PC-3 (cell line): ENCODE measurements at regions not wholly inside any gene's neighbourhood (a gene's known extent, or its start where the extent isn't known, plus 50 kb on each side); places are given as distances from the start of the nearest gene placed in this dataset.

Experiments
- ATAC-seq: fragments of 200-7000 bp; cut with Tn5 transposase; 2 replicates; pipeline ENCODE4 v1.9.1; 2020; ENCODE audit warnings: mild to moderate bottlenecking, moderate library complexity
- BruUV-seq: library from RNA; stranded (reverse); fragments of 400-500 nt; replicated peaks from 2 replicates; lab custom pipeline; 2021; lab: Mats Ljungman, UMichigan
- CTCF ChIA-PET: fragments of 300-600 bp; sonication (Branson Sonifier 250); formaldehyde crosslinking; loops from one replicate; lab custom pipeline; 2022; ENCODE audit warnings: antibody characterized with exemption; lab: Charles Lee
- POLR2A ChIA-PET: fragments of 300-600 bp; sonication (Branson Sonifier 250); formaldehyde crosslinking; loops from one replicate; lab custom pipeline; 2022; ENCODE audit warnings: antibody characterized with exemption; ENCODE audit not compliant: unreplicated experiment; lab: Charles Lee
- DNase-seq: peaks from one replicate; pipeline ENCODE4 v3.0.0-alpha.2; 2015
- H2AFZ ChIP-seq: fragments of 300-600 bp; sonication (generic); 2 replicates; pipeline ENCODE4 v1.6.0; 2016; ENCODE audit warnings: antibody characterized with exemption, low read length
- H3F3A ChIP-seq: fragments of 300-600 bp; sonication (generic); one replicate; pipeline ENCODE4 v1.6.0; 2017; ENCODE audit warnings: antibody characterized with exemption, low read length, control low read depth, mild to moderate bottlenecking; ENCODE audit not compliant: unreplicated experiment
- H3K27ac ChIP-seq: fragments of 300-600 bp; sonication (generic); 2 replicates; pipeline ENCODE4 v1.5.1; 2016; ENCODE audit warnings: mild to moderate bottlenecking, low read length
- H3K27me3 ChIP-seq: fragments of 300-600 bp; sonication (generic); 2 replicates; pipeline ENCODE4 v1.6.1; 2016; ENCODE audit warnings: low read length, mixed read lengths
- H3K36me3 ChIP-seq: fragments of 300-600 bp; sonication (generic); 2 replicates; pipeline ENCODE4 v1.6.1; 2016; ENCODE audit warnings: low read depth, mixed run types, low read length, mixed read lengths
- H3K4me1 ChIP-seq: fragments of 300-600 bp; sonication (generic); 2 replicates; pipeline ENCODE4 v1.5.1; 2016; ENCODE audit warnings: low read length; ENCODE audit not compliant: insufficient read depth
- H3K4me2 ChIP-seq: fragments of 300-600 bp; sonication (generic); 2 replicates; pipeline ENCODE4 v1.6.0; 2016; ENCODE audit warnings: low read length
- H3K4me3 ChIP-seq: fragments of 300-600 bp; sonication (generic); 2 replicates; pipeline ENCODE4 v1.5.1; 2016; ENCODE audit warnings: mild to moderate bottlenecking, low read length, mixed read lengths
- H3K79me2 ChIP-seq: fragments of 300-600 bp; sonication (generic); 2 replicates; pipeline ENCODE4 v1.6.1; 2017; ENCODE audit warnings: low read length, mixed read lengths
- H3K9ac ChIP-seq: fragments of 300-600 bp; sonication (generic); 2 replicates; pipeline ENCODE4 v1.6.0; 2016; ENCODE audit warnings: mild to moderate bottlenecking, low read length
- H3K9me2 ChIP-seq: fragments of 300-600 bp; sonication (generic); replicated peaks from 2 replicates; pipeline ENCODE4 v1.6.1; 2016; ENCODE audit warnings: mixed run types, low read length, mixed read lengths
- H3K9me3 ChIP-seq: fragments of 300-600 bp; sonication (generic); 2 replicates; pipeline ENCODE4 v1.6.1; 2016; ENCODE audit warnings: low read length, mixed read lengths
- H4K20me1 ChIP-seq: fragments of 300-600 bp; sonication (generic); 2 replicates; pipeline ENCODE4 v1.6.1; 2016; ENCODE audit warnings: low read length, mixed read lengths
- CTCF ChIP-seq: fragments of 300-600 bp; sonication (generic); conservative IDR thresholded peaks from 2 replicates; pipeline ENCODE4 v1.5.1; 2017; ENCODE audit warnings: antibody characterized with exemption, low read depth, mild to moderate bottlenecking, low read length
- EZH2 ChIP-seq: fragments of 300-600 bp; sonication (generic); IDR thresholded peaks from one replicate; pipeline ENCODE4 v1.6.1; 2017; ENCODE audit warnings: antibody characterized with exemption, mild to moderate bottlenecking, low read length; ENCODE audit not compliant: unreplicated experiment
- EZH2phosphoT487 ChIP-seq: fragments of 300-600 bp; sonication (generic); IDR thresholded peaks from 2 replicates; pipeline ENCODE4 v1.6.1; 2018; ENCODE audit warnings: mild to moderate bottlenecking, antibody characterized with exemption, low read length, borderline replicate concordance
- intact Hi-C: fragments of 100-400 bp; cut with micrococcal nuclease; formaldehyde crosslinking; loops from 2 replicates; pipeline ENCODE4 v1.9.0; 2023

- H3K27ac ChIP-seq, result no peak overlapping the region
- no peaks in the 10 kb centered on the region for H3K4me1 ChIP-seq
- CTCF ChIA-PET, result no interaction called here
- intact Hi-C loops, result no loop called here
- H4K20me1 ChIP-seq, result no peaks in the 10 kb centered on the region
- no peaks in the 10 kb centered on the region for H3K9me2 ChIP-seq
- H3K36me3 ChIP-seq, result no peaks in the 10 kb centered on the region
- no peak overlapping the region for H3K9ac ChIP-seq
- no peaks in the 10 kb centered on the region for H3K79me2 ChIP-seq
- POLR2A ChIA-PET, result no interaction called here
- no peaks in the 10 kb centered on the region for H3K27me3 ChIP-seq
- no peak overlapping the region for H2AFZ ChIP-seq
- no peaks in the 10 kb centered on the region for H3K9me3 ChIP-seq
- no peak for TF ChIP-seq EZH2phosphoT487
- TF ChIP-seq EZH2, result no peak
- TF ChIP-seq CTCF, result no peak
- ATAC-seq (no peak), DNase-seq (no peak)
- no peak overlapping the region for H3K4me3 ChIP-seq
- no TSS peak for BruUV-seq
- H3F3A ChIP-seq, result no peaks in the 10 kb centered on the region
- H3K4me2 ChIP-seq, result no peak overlapping the region
Observed at GRCh38 chr16:51820176-51820575, 669.1 kb upstream of the SALL1 start.

GRCh38 chr16:51818342-51818944 is 667.4 kb upstream of the SALL1 start:
- POLR2A ChIA-PET, result no interaction called here
- H3K9me2 ChIP-seq, result no peaks in the 10 kb centered on the region
- no peaks in the 10 kb centered on the region for H4K20me1 ChIP-seq
- no peak for ATAC-seq
- no peaks in the 10 kb centered on the region for H3K36me3 ChIP-seq
- BruUV-seq, result no TSS peak
- H3K9ac ChIP-seq, result no peak overlapping the region
- H3K4me3 ChIP-seq, result no peak overlapping the region
- no peak overlapping the region for H3K27ac ChIP-seq
- TF ChIP-seq CTCF (peak; percentile 43), EZH2 (no peak), EZH2phosphoT487 (no peak)
- H3F3A ChIP-seq, result no peaks in the 10 kb centered on the region
- no peak overlapping the region for H2AFZ ChIP-seq
- H3K9me3 ChIP-seq, result no peaks in the 10 kb centered on the region
- intact Hi-C loops, result loop anchor here (10.0 kb wide), 1 partner anchor 166 kb away; no protein-coding TSS in a partner anchor
- no peaks in the 10 kb centered on the region for H3K4me1 ChIP-seq
- H3K79me2 ChIP-seq, result no peaks in the 10 kb centered on the region
- H3K27me3 ChIP-seq, result no peaks in the 10 kb centered on the region
- no peak overlapping the region for H3K4me2 ChIP-seq
- DNase-seq, result peak; percentile 21
- CTCF ChIA-PET, result no interaction called here

GRCh38 chr16:51816929-51817328 is 665.9 kb upstream of the SALL1 start:
- no TSS peak for BruUV-seq
- no peak overlapping the region for H2AFZ ChIP-seq
- H3K79me2 ChIP-seq, result no peaks in the 10 kb centered on the region
- no peaks in the 10 kb centered on the region for H4K20me1 ChIP-seq
- no peak overlapping the region for H3K9ac ChIP-seq
- no peaks in the 10 kb centered on the region for H3K9me2 ChIP-seq
- no peaks in the 10 kb centered on the region for H3F3A ChIP-seq
- H3K27ac ChIP-seq, result no peak overlapping the region
- no peaks in the 10 kb centered on the region for H3K9me3 ChIP-seq
- POLR2A ChIA-PET, result no interaction called here
- ATAC-seq (no peak), DNase-seq (no peak)
- intact Hi-C loops, result loop anchor here (10.0 kb wide), 1 partner anchor 168 kb away; no protein-coding TSS in a partner anchor
- H3K36me3 ChIP-seq, result no peaks in the 10 kb centered on the region
- CTCF ChIA-PET, result no interaction called here
- H3K27me3 ChIP-seq, result no peaks in the 10 kb centered on the region
- TF ChIP-seq EZH2phosphoT487 (no peak), EZH2 (no peak), CTCF (no peak)
- H3K4me1 ChIP-seq, result no peaks in the 10 kb centered on the region
- H3K4me3 ChIP-seq, result no peak overlapping the region
- H3K4me2 ChIP-seq, result no peak overlapping the region
